Hepatocyte (in vitro differentiated cells): ENCODE measurements at regions not wholly inside any gene's neighbourhood (a gene's known extent, or its start where the extent isn't known, plus 50 kb on each side); places are given as distances from the start of the nearest gene placed in this dataset.

Source experiments
- DNase-seq: peaks from one replicate; pipeline ENCODE4 v3.0.0-alpha.2; 2016; ENCODE audit warnings: low spot score
- H2AFZ ChIP-seq: fragments of 200-600 bp; sonication (generic); 2 replicates; pipeline ENCODE4 v1.6.0; 2016; ENCODE audit warnings: antibody characterized with exemption, mild to moderate bottlenecking
- H3K27ac ChIP-seq: fragments of 200-600 bp; sonication (generic); 2 replicates; pipeline ENCODE4 v1.5.1; 2016; ENCODE audit warnings: mild to moderate bottlenecking
- H3K27me3 ChIP-seq: fragments of 200-600 bp; sonication (generic); 2 replicates; pipeline ENCODE4 v1.6.1; 2016
- H3K36me3 ChIP-seq: fragments of 200-600 bp; sonication (generic); replicated peaks from 2 replicates; pipeline ENCODE4 v1.5.1; 2016; ENCODE audit warnings: low read depth; ENCODE audit not compliant: insufficient read depth
- H3K4me1 ChIP-seq: fragments of 200-600 bp; sonication (generic); 2 replicates; pipeline ENCODE4 v1.5.1; 2016; ENCODE audit warnings: mild to moderate bottlenecking, moderate library complexity; ENCODE audit not compliant: insufficient read depth
- H3K4me2 ChIP-seq: fragments of 200-600 bp; sonication (generic); 2 replicates; pipeline ENCODE4 v1.6.0; 2016
- H3K4me3 ChIP-seq: fragments of 200-600 bp; sonication (generic); 2 replicates; pipeline ENCODE4 v1.5.1; 2016; ENCODE audit warnings: mild to moderate bottlenecking
- H3K79me2 ChIP-seq: fragments of 200-600 bp; sonication (generic); 2 replicates; pipeline ENCODE4 v1.6.0; 2017; ENCODE audit warnings: mild to moderate bottlenecking
- H3K9me2 ChIP-seq: fragments of 200-600 bp; sonication (generic); replicated peaks from 2 replicates; pipeline ENCODE4 v1.6.0; 2017; ENCODE audit warnings: mild to moderate bottlenecking; ENCODE audit not compliant: insufficient read depth
- H3K9me3 ChIP-seq: fragments of 200-600 bp; sonication (generic); 2 replicates; pipeline ENCODE4 v1.5.1; 2016; ENCODE audit warnings: low read depth, mild to moderate bottlenecking
- H4K20me1 ChIP-seq: fragments of 200-600 bp; sonication (generic); 2 replicates; pipeline ENCODE4 v1.6.0; 2016; ENCODE audit warnings: mild to moderate bottlenecking; ENCODE audit not compliant: insufficient read depth, poor library complexity, severe bottlenecking
- EZH2 ChIP-seq: fragments of 200-600 bp; sonication (generic); IDR thresholded peaks from 2 replicates; pipeline ENCODE4 v1.6.1; 2016; ENCODE audit warnings: antibody characterized with exemption, mild to moderate bottlenecking, borderline replicate concordance
- EZH2phosphoT487 ChIP-seq: fragments of 200-600 bp; sonication (generic); IDR thresholded peaks from one replicate; pipeline ENCODE4 v1.6.1; 2018; ENCODE audit warnings: antibody characterized with exemption, mild to moderate bottlenecking, low read depth, moderate library complexity; ENCODE audit not compliant: unreplicated experiment, severe bottlenecking
- WGBS: methylation state at CpG from one replicate; pipeline ENCODE4 v1.1.6; 2016; ENCODE audit warnings: low lambda C conversion rate; ENCODE audit errors: missing lambda C conversion rate; 5-methylcytosine and 5-hydroxymethylcytosine counted together
- TF ChIP-seq, protein P1 (sequence below): fragments of 200-600 bp; sonication (generic); IDR thresholded peaks from 2 replicates; pipeline ENCODE4 v1.5.1; 2016; ENCODE audit warnings: antibody characterized with exemption, mild to moderate bottlenecking; ENCODE audit not compliant: poor library complexity

DNA sequence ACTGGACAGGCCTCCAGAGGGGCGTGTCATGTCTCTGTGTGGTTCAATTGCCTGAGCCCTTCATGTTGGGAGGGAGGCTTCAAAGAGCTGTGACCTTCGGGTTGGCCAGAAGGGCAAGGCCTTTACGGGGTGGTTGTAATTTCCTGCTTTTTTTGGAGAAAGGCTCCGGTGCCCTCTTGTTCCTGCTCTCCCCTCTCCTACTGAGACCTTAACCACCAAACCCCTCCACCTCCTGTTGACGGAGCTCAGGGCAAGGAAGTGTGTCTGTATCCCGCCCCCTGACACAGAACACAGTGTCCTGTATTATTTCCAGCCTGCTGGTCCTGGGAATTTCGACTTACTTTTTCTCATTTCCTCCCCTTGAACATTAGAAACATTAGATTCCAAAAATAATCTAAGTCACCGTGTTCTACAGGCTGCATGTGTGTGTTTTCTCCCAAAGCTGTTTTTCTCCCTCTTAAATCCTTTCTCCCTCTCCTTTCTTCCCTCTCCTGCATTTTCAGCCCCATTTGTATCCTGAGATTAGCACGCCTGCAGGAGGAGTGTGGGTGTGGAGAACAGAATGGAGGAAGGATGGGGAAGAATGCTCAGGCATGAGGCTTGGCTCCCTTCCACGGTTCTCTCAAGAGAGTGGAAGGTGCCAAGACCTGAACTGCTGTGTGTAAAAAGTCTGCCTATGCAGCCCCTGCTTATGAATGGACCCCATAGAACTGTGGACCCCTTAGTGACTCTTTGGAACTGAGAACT is 285.4 kb upstream of the ROPN1 start:
- H3K27me3 ChIP-seq: no peaks in the 10 kb centered on the region
- no peak for TF ChIP-seq EZH2phosphoT487
- TF ChIP-seq EZH2: no peak
- TF ChIP-seq, protein P1, sequence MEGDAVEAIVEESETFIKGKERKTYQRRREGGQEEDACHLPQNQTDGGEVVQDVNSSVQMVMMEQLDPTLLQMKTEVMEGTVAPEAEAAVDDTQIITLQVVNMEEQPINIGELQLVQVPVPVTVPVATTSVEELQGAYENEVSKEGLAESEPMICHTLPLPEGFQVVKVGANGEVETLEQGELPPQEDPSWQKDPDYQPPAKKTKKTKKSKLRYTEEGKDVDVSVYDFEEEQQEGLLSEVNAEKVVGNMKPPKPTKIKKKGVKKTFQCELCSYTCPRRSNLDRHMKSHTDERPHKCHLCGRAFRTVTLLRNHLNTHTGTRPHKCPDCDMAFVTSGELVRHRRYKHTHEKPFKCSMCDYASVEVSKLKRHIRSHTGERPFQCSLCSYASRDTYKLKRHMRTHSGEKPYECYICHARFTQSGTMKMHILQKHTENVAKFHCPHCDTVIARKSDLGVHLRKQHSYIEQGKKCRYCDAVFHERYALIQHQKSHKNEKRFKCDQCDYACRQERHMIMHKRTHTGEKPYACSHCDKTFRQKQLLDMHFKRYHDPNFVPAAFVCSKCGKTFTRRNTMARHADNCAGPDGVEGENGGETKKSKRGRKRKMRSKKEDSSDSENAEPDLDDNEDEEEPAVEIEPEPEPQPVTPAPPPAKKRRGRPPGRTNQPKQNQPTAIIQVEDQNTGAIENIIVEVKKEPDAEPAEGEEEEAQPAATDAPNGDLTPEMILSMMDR: no peak
- H2AFZ ChIP-seq: no peak overlapping the region
- H3K4me1 ChIP-seq: no peaks in the 10 kb centered on the region
- no peak for DNase-seq
- no peak overlapping the region for H3K27ac ChIP-seq
- no peaks in the 10 kb centered on the region for H3K36me3 ChIP-seq
- no peaks in the 10 kb centered on the region for H4K20me1 ChIP-seq
- H3K4me2 ChIP-seq: no peak overlapping the region
- no peak overlapping the region for H3K4me3 ChIP-seq
- no peaks in the 10 kb centered on the region for H3K9me3 ChIP-seq
- H3K79me2 ChIP-seq: no peaks in the 10 kb centered on the region
- H3K9me2 ChIP-seq: no peaks in the 10 kb centered on the region
- WGBS: 79% methylated on average over 10 of the region's 10 CpGs

GRCh38 chr3:124281453-124282316 is 289.8 kb upstream of the ROPN1 start:
- Histone ChIP-seq H4K20me1 (no peaks in the 10 kb centered on the region), H3K4me2 (no peak overlapping the region), H3K27ac (no peak overlapping the region), H3K4me3 (no peak overlapping the region), H3K9me3 (no peaks in the 10 kb centered on the region), H3K27me3 (no peaks in the 10 kb centered on the region), H2AFZ (no peak overlapping the region), H3K9me2 (no peaks in the 10 kb centered on the region), H3K36me3 (no peaks in the 10 kb centered on the region), H3K79me2 (no peaks in the 10 kb centered on the region), H3K4me1 (no peaks in the 10 kb centered on the region)
- DNase-seq: peak; percentile 33
- TF ChIP-seq EZH2: no peak
- TF ChIP-seq, protein P1: peak; percentile 69
- WGBS: 73% methylated on average over 6 of the region's 6 CpGs

DNA sequence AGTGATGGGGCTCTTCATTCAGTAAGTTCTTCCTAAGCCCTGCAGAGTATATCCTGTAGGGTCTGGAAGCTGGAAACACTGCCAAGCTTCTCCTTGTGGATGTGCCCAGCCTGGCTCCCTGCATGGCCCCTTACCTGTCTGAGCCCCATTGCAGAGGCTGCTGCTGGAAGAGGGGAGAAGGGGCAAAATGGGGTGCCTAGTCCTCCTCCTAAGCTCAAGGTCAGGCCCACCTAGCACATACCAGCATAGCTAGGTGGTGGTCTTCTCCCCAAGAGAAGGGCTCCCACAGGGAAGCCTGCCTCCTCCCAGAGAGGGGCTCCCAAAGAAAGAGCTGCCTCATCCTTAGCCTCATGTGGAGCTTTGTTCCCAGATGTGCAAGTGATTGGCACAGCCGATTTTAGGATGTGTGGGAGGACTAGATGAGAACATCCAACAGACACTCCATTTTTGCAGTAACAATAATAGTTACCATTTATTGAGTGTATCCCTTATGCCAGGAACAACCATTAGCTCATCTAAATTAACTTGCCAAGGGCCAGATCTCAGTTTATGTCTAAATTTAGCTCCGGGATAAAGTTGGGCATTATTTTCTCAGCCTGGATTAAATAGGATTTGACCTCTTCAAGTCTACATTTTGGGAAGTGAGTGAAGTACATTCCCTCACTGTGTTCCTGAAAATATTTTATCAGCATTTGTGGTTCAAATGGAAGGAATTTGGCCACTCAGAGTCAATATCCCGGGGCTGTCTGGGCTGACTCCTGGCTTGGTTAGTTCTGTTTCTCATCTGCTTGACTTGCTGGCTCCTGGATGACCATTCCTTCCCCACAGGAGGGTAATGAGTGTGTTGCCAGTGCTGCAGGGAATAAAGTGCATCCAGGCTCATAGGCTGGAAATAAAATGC is 291.1 kb upstream of the ROPN1 start:
- Histone ChIP-seq H3K9me2 (no peaks in the 10 kb centered on the region), H3K27ac (peak overlapping the region; percentile 27), H3K27me3 (no peaks in the 10 kb centered on the region), H3K36me3 (no peaks in the 10 kb centered on the region), H3K4me3 (no peak overlapping the region), H3K4me1 (no peaks in the 10 kb centered on the region), H2AFZ (no peak overlapping the region), H3K79me2 (no peaks in the 10 kb centered on the region), H3K4me2 (peak overlapping the region; percentile 28), H4K20me1 (no peaks in the 10 kb centered on the region), H3K9me3 (no peaks in the 10 kb centered on the region)
- 54% methylated on average over 3 of the region's 3 CpGs for WGBS
- peak; percentile 29 for DNase-seq
- TF ChIP-seq, protein P1: no peak
- no peak for TF ChIP-seq EZH2
- no peak for TF ChIP-seq EZH2phosphoT487
